Psoas muscle (tissue), 7 donors: ENCODE measurements at regions not wholly inside any gene's neighbourhood (a gene's known extent, or its start where the extent isn't known, plus 50 kb on each side); places are given as distances from the start of the nearest gene placed in this dataset.
A peak's percentile ranks its signal among the peaks of the same experiment; 100 is the strongest.

ENCODE experiments used
- ATAC-seq, 4 donors: fragments of 200-7000 bp; cut with Tn5 transposase; one replicate each; pipeline ENCODE4 v1.9.1; 2020; ENCODE audit warnings: moderate library complexity in 3 of 4, mild to moderate bottlenecking in 2 of 4
- DNase-seq, 2 donors: peaks; one replicate each; pipeline ENCODE4 v3.0.0-alpha.2; 2020
- H3K27ac ChIP-seq: fragments of 200-600 bp; one replicate; pipeline ENCODE4 v1.8.0; 2022
- H3K27me3 ChIP-seq, 3 donors: fragments of 200-600 bp in 1 of 3; one replicate each; pipeline versions ENCODE4 v1.6.1 to v1.8.0; 2013 to 2022; ENCODE audit warnings: low read length in 2 of 3, mild to moderate bottlenecking in 2 of 3, moderate library complexity in 1 of 3; ENCODE audit not compliant: insufficient read depth in 3 of 3
- H3K36me3 ChIP-seq, 2 donors: fragments of 200-600 bp in 1 of 2; one replicate each; pipeline versions ENCODE4 v1.6.1 to v1.8.0; 2013 to 2022; ENCODE audit warnings: low read depth in 1 of 2, mild to moderate bottlenecking in 1 of 2, moderate library complexity in 1 of 2; ENCODE audit not compliant: insufficient read depth in 1 of 2
- H3K4me1 ChIP-seq: fragments of 200-600 bp; one replicate; pipeline ENCODE4 v1.8.0; 2022
- H3K4me3 ChIP-seq: fragments of 200-600 bp; one replicate; pipeline ENCODE4 v1.8.0; 2022; ENCODE audit warnings: mild to moderate bottlenecking
- H3K9me3 ChIP-seq: fragments of 200-600 bp; one replicate; pipeline ENCODE4 v1.8.0; 2022
- WGBS, 3 donors: extraction: QIAGEN DNeasy Blood & Tissue Kit; methylation state at CpG; one replicate each; pipeline versions ENCODE4 v1.1.6 to v1.1.7; 2013; 5-methylcytosine and 5-hydroxymethylcytosine counted together
- intact Hi-C, 2 donors: fragments of 100-400 bp; cut with DNase I; formaldehyde crosslinking; loops; one replicate each; pipeline versions ENCODE4 v1.11.0 to v1.14.2; 2022
- TF ChIP-seq, protein P1 (sequence below): fragments of 200-600 bp; IDR thresholded peaks from one replicate; pipeline ENCODE4 v1.8.0; 2022; ENCODE audit warnings: antibody characterized with exemption
- donor health status: healthy with polysubstance abuse.
- donor health status: DM: no; HTN: no; CAD: no; lungs with moderate emphysema.
- donor health status: Bipolar disorder and iron deficiency.
- donor health status: healthy.
- donor health status: DM: yes; HTN: yes; CAD: no.
- donor health status: DM: no; HTN: no; CAD: no.
- donor health status: DM: yes; HTN: yes; CAD: no.

DNA sequence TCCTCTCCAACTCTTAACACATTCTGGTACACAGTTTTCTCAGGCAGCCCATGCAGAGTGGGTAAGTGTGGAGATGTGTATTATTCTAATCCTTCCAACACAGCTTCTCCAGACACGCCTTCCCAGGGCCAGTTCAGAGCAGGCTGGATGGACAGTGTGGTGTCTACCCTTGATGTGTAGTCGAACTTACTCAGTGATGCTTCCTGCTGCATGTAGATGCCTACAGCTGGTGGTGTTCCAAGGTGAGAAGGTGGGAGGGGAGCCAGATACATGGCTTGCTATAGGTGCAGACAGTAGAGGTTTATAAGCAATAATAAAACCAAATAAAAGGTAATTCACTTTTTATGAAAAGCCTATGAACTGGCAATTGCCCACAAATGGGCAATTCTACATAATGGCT, 104.0 kb downstream of the QRSL1 start:
- Histone ChIP-seq H3K4me3 (no peak overlapping the region), H3K9me3 (peaks cover 11% of the 10 kb centered on the region), H3K4me1 (peaks cover 3% of the 10 kb centered on the region), H3K27ac (no peak overlapping the region), H3K36me3 (no peaks in the 10 kb centered on the region), H3K27me3 (no peaks in the 10 kb centered on the region)
- no peak for DNase-seq
- ATAC-seq = no peak
- WGBS, 3 donors = 89 to 92% (median 90%) methylated on average over 2 of the region's 2 CpGs
- TF ChIP-seq, protein P1, sequence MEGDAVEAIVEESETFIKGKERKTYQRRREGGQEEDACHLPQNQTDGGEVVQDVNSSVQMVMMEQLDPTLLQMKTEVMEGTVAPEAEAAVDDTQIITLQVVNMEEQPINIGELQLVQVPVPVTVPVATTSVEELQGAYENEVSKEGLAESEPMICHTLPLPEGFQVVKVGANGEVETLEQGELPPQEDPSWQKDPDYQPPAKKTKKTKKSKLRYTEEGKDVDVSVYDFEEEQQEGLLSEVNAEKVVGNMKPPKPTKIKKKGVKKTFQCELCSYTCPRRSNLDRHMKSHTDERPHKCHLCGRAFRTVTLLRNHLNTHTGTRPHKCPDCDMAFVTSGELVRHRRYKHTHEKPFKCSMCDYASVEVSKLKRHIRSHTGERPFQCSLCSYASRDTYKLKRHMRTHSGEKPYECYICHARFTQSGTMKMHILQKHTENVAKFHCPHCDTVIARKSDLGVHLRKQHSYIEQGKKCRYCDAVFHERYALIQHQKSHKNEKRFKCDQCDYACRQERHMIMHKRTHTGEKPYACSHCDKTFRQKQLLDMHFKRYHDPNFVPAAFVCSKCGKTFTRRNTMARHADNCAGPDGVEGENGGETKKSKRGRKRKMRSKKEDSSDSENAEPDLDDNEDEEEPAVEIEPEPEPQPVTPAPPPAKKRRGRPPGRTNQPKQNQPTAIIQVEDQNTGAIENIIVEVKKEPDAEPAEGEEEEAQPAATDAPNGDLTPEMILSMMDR = no peak
- intact Hi-C loops = no loop called here

DNA sequence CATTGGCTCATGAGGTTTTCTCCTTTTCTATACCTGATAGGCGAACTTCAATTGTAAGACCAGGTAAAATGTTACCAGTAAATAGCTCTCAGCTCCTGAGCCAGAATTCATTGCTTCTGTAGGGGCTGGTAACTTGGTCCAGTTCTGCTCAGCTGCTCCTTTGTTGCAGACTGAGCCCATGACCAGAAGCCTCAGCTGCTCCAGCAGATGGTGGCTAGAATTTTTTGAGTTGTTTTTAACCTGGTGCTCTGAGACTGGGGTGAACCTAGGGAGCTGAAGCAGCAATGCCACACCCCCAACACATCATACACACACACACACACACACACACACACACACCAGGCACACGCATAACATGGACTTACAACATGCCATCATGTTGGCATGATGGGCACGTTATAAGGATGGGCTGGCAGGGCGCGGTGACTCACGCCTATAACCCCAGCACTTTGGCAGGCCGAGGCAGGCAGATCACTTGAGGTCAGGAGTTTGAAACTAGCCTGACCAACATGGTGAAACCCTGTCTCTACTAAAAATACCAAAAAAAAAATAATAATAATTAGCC, 103.1 kb downstream of the QRSL1 start:
- Histone ChIP-seq H3K27me3 (no peaks in the 10 kb centered on the region), H3K36me3 (no peaks in the 10 kb centered on the region), H3K9me3 (peaks cover 11% of the 10 kb centered on the region), H3K4me1 (peaks cover 3% of the 10 kb centered on the region), H3K27ac (no peak overlapping the region), H3K4me3 (no peak overlapping the region)
- no peak for DNase-seq
- intact Hi-C loops = no loop called here
- TF ChIP-seq, protein P1 = no peak
- WGBS, 3 donors = 60 to 74% (median 62%) methylated on average over 7 of the region's 7 CpGs
- peak in 2 of 4 donors; percentile 50 to 74 for ATAC-seq

DNA sequence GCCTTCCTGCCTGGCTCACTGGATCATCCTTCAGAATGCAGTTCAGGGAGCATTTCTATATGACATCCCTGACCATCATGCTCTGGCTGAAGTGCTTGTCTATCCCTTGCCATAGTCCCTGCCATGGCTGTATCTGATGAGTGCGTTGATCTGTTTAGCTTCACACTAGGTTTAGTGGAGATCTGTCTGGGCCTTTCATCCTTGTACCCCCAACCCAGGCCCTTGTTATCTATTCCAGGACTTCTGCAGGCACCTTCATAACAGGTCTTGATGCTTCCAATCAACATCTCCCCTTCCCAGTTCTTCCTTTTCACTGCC, 102.4 kb downstream of the QRSL1 start:
- Histone ChIP-seq H3K4me1 (peaks cover 3% of the 10 kb centered on the region), H3K9me3 (peaks cover 11% of the 10 kb centered on the region), H3K27ac (no peak overlapping the region), H3K4me3 (no peak overlapping the region), H3K36me3 (no peaks in the 10 kb centered on the region), H3K27me3 (no peaks in the 10 kb centered on the region)
- 87 to 97% (median 95%) methylated on average over 1 of the region's 1 CpG for WGBS, 3 donors
- TF ChIP-seq, protein P1 = no peak
- DNase-seq = no peak
- ATAC-seq = no peak
- intact Hi-C loops = no loop called here

DNA sequence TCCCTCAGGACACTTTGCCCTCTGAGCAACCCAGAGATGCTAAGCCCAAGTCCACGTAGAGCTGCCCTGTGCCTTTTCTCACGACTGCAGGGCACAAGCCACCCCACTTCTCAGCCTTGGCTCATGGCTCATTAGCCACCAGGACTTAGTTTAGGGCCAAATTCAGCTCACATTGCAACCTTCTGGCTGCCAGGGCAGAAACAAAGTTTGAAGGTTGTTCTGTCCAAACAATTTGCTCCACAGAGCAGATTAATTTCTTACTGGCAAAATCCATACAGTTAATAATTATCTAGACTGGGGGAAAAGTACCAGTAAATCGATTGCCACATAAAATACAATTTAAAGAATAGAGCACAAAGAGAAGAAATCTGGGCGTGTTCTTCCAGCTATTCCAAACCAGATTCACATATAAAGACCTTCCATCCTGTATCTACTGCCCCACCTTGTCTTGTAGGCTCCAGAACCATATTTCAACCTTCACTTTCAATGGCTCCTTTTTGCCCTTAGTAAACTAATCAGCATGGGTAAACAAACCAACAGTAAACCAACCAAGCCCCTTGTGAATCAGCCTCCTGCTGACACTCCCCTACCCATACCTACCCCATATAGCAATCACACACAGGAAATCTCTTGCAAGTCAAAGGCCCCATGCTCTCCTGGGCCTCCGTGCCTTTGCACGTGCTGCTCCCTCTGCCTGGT, 101.9 kb downstream of the QRSL1 start:
- H3K36me3 ChIP-seq = no peaks in the 10 kb centered on the region
- no peak overlapping the region for H3K4me3 ChIP-seq
- peaks cover 3% of the 10 kb centered on the region for H3K4me1 ChIP-seq
- peak in 3 of 4 donors; percentile 51 to 83 (median 57) for ATAC-seq
- H3K27ac ChIP-seq = no peak overlapping the region
- no peak for DNase-seq
- H3K9me3 ChIP-seq = peaks cover 9% of the 10 kb centered on the region
- H3K27me3 ChIP-seq = no peaks in the 10 kb centered on the region
- WGBS, 3 donors = 48 to 56% (median 49%) methylated on average over 6 of the region's 6 CpGs
- intact Hi-C loops = no loop called here
- TF ChIP-seq, protein P1 = no peak

DNA sequence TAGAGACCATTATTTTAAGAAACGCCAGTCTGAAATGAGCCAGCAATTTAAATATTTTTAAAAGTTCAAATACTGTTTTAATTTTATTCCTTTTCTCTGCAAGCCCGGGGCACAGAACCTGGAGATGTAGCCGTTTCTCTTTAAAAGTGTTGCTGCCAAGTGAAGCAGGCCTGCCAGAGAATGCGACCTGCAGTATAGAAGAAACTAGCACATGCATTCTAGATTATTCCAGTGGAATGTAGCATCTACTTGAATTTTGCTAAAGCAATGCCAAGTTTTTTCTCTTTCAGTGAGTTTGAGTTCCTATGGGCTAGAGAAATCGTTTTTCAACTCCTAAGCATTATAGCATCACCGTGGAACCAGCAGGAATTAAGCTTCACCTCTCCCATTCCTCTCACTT, 101.3 kb downstream of the QRSL1 start:
- no peak overlapping the region for H3K27ac ChIP-seq
- 24 to 29% (median 25%) methylated on average over 6 of the region's 6 CpGs for WGBS, 3 donors
- ATAC-seq (no peak), DNase-seq (no peak)
- intact Hi-C loops = no loop called here
- TF ChIP-seq, protein P1 = no peak
- peaks cover 3% of the 10 kb centered on the region for H3K4me1 ChIP-seq
- no peak overlapping the region for H3K4me3 ChIP-seq
- peaks cover 3% of the 10 kb centered on the region for H3K9me3 ChIP-seq
- H3K36me3 ChIP-seq = no peaks in the 10 kb centered on the region
- no peaks in the 10 kb centered on the region for H3K27me3 ChIP-seq
